H1 (cell line): ENCODE measurements at regions not wholly inside any gene's neighbourhood (a gene's known extent, or its start where the extent isn't known, plus 50 kb on each side); places are given as distances from the start of the nearest gene placed in this dataset.

Experiments used
- CTCF ChIA-PET: fragments of 300-600 bp; sonication (Branson Sonifier 250); formaldehyde crosslinking; loops from one replicate; lab custom pipeline; 2021; ENCODE audit not compliant: partially characterized antibody; lab: Charles Lee
- POLR2A ChIA-PET: fragments of 300-600 bp; sonication (Branson Sonifier 250); formaldehyde crosslinking; loops from one replicate; lab custom pipeline; 2021; ENCODE audit warnings: inconsistent platforms; ENCODE audit not compliant: partially characterized antibody; lab: Charles Lee
- DNase-seq, 2 experiments: peaks; one replicate each; pipeline versions ENCODE4 v3.0.0 to v3.0.0-alpha.2; 2010 to 2022; ENCODE audit warnings: low spot score in 2 of 2, low read depth in 1 of 2, mixed read lengths in 1 of 2
- FAIRE-seq: peaks from 2 replicates; lab custom pipeline; 2011; peaks lifted over from hg19 to GRCh38; lab: Jason Lieb, UNC
- H2AFZ ChIP-seq: 2 replicates; pipeline ENCODE4 v1.8.1; 2012; ENCODE audit warnings: low read length, inconsistent platforms
- H2AK5ac ChIP-seq: 2 replicates; pipeline ENCODE4 v1.6.1; 2013; ENCODE audit warnings: low read depth, low read length
- H2BK120ac ChIP-seq: replicated peaks from 2 replicates; pipeline ENCODE3; 2013; ENCODE audit warnings: low read depth, low read length, inconsistent platforms
- H2BK12ac ChIP-seq: 2 replicates; pipeline ENCODE4 v1.6.1; 2013; ENCODE audit warnings: low read depth, low read length
- H2BK15ac ChIP-seq: 2 replicates; pipeline ENCODE4 v1.6.1; 2013; ENCODE audit warnings: low read length
- H2BK20ac ChIP-seq: 2 replicates; pipeline ENCODE4 v1.6.1; 2013; ENCODE audit warnings: low read length
- H2BK5ac ChIP-seq: 2 replicates; pipeline ENCODE4 v1.6.1; 2013; ENCODE audit warnings: low read depth, low read length
- H3K14ac ChIP-seq: 2 replicates; pipeline ENCODE4 v1.6.1; 2013; ENCODE audit warnings: inconsistent platforms; ENCODE audit not compliant: insufficient read length
- H3K18ac ChIP-seq: 2 replicates; pipeline ENCODE4 v1.6.1; 2013; ENCODE audit warnings: low read length; ENCODE audit errors: extremely low read depth
- H3K23ac ChIP-seq: 2 replicates; pipeline ENCODE4 v1.6.1; 2013; ENCODE audit warnings: inconsistent platforms; ENCODE audit not compliant: insufficient read length
- H3K23me2 ChIP-seq: 2 replicates; pipeline ENCODE4 v1.6.1; 2013; ENCODE audit warnings: low read depth, low read length
- H3K27ac ChIP-seq: 2 replicates; pipeline ENCODE4 v1.6.1; 2011; ENCODE audit warnings: low read depth, low read length, inconsistent platforms
- H3K27me3 ChIP-seq, 4 experiments: replicated peaks in 1 of 4; 1 replicate in 1 of 4; 2 replicates in 3 of 4; pipeline versions ENCODE4 v1.6.1 to v1.8.1; 2011 to 2013; ENCODE audit warnings: low read length in 3 of 4, mild to moderate bottlenecking in 3 of 4, inconsistent platforms in 2 of 4, mixed read lengths in 2 of 4, moderate library complexity in 1 of 4; ENCODE audit not compliant: control insufficient read depth in 3 of 4, insufficient read depth in 3 of 4; ENCODE audit errors: extremely low read depth in 1 of 4
- H3K36me3 ChIP-seq, 4 experiments: 2 replicates each; pipeline versions ENCODE4 v1.6.1 to v1.8.1; 2011 to 2013; ENCODE audit warnings: mild to moderate bottlenecking in 4 of 4, low read length in 3 of 4, moderate library complexity in 2 of 4, control low read depth in 1 of 4, inconsistent platforms in 1 of 4; ENCODE audit not compliant: insufficient read depth in 4 of 4, control insufficient read depth in 2 of 4
- H3K4ac ChIP-seq: replicated peaks from 2 replicates; pipeline ENCODE3; 2013; ENCODE audit warnings: low read length, low read depth, mixed read lengths, inconsistent platforms; ENCODE audit not compliant: insufficient read length
- H3K4me1 ChIP-seq, 4 experiments: replicated peaks in 1 of 4; 1 replicate in 1 of 4; 2 replicates in 3 of 4; pipeline versions ENCODE4 v1.6.1 to v1.8.1; 2011 to 2013; ENCODE audit warnings: low read length in 3 of 4, inconsistent platforms in 2 of 4, mixed read lengths in 1 of 4; ENCODE audit not compliant: insufficient read depth in 4 of 4, control insufficient read depth in 3 of 4
- H3K4me2 ChIP-seq, 2 experiments: 2 replicates each; pipeline versions ENCODE4 v1.6.1 to v1.8.1; 2011 to 2013; ENCODE audit warnings: low read depth in 2 of 2, low read length in 2 of 2, control low read depth in 1 of 2, inconsistent platforms in 1 of 2, mild to moderate bottlenecking in 1 of 2; ENCODE audit not compliant: insufficient read depth in 1 of 2
- H3K4me3 ChIP-seq, 4 experiments: fragments of 200-600, 300-600 bp in 1 of 4; sonication (generic), shearing (Covaris generic), sonication (Bioruptor Twin) in 1 of 4; 2 replicates each; pipeline versions ENCODE4 v1.5.1 to v1.8.1; 2011 to 2016; ENCODE audit warnings: low read length in 4 of 4, low read depth in 3 of 4, control low read depth in 2 of 4, inconsistent platforms in 2 of 4, mild to moderate bottlenecking in 2 of 4, mixed read lengths in 1 of 4, moderate library complexity in 1 of 4; ENCODE audit not compliant: insufficient read depth in 2 of 4; ENCODE audit errors: extremely low read depth in 1 of 4
- H3K56ac ChIP-seq: replicated peaks from 2 replicates; pipeline ENCODE3; 2013; ENCODE audit warnings: low read depth, mild to moderate bottlenecking, mixed read lengths, low read length, inconsistent platforms; ENCODE audit not compliant: insufficient read length
- H3K79me1 ChIP-seq: 2 replicates; pipeline ENCODE4 v1.6.1; 2013; ENCODE audit warnings: low read depth, low read length, control low read depth
- H3K79me2 ChIP-seq, 2 experiments: 2 replicates each; pipeline versions ENCODE4 v1.6.1 to v1.8.1; 2012 to 2013; ENCODE audit warnings: low read length in 2 of 2, mild to moderate bottlenecking in 2 of 2, inconsistent platforms in 1 of 2; ENCODE audit not compliant: insufficient read depth in 2 of 2, control insufficient read depth in 1 of 2
- H3K9ac ChIP-seq, 4 experiments: replicated peaks in 1 of 4; 1 replicate in 1 of 4; 2 replicates in 3 of 4; pipeline versions ENCODE4 v1.6.1 to v1.8.1; 2011 to 2013; ENCODE audit warnings: low read depth in 3 of 4, low read length in 3 of 4, control low read depth in 2 of 4, mild to moderate bottlenecking in 2 of 4, moderate library complexity in 2 of 4, inconsistent platforms in 1 of 4; ENCODE audit errors: extremely low read depth in 1 of 4
- H3K9me3 ChIP-seq, 2 experiments: 2 replicates each; pipeline versions ENCODE4 v1.6.1 to v1.8.1; 2012 to 2013; ENCODE audit warnings: mild to moderate bottlenecking in 2 of 2, moderate library complexity in 2 of 2, control low read depth in 1 of 2, inconsistent platforms in 1 of 2, low read depth in 1 of 2, low read length in 1 of 2, mixed read lengths in 1 of 2; ENCODE audit not compliant: insufficient read depth in 2 of 2
- H4K20me1 ChIP-seq, 2 experiments: replicated peaks in 1 of 2; 2 replicates each; pipeline versions ENCODE3 to v1.8.1; 2011 to 2013; ENCODE audit warnings: inconsistent platforms in 2 of 2, low read length in 2 of 2, mild to moderate bottlenecking in 1 of 2; ENCODE audit not compliant: insufficient read depth in 2 of 2, control insufficient read depth in 1 of 2
- H4K5ac ChIP-seq: 2 replicates; pipeline ENCODE4 v1.6.1; 2013; ENCODE audit warnings: low read length, low read depth, mixed read lengths, inconsistent platforms; ENCODE audit not compliant: insufficient read length
- H4K8ac ChIP-seq: 2 replicates; pipeline ENCODE4 v1.8.0; 2013; ENCODE audit warnings: mild to moderate bottlenecking, moderate library complexity, low read length, inconsistent platforms; ENCODE audit not compliant: insufficient read depth; ENCODE audit errors: extremely low read depth
- H4K91ac ChIP-seq: replicated peaks from 2 replicates; pipeline ENCODE3; 2013; ENCODE audit warnings: low read length, mixed read lengths, inconsistent platforms; ENCODE audit not compliant: insufficient read length
- CREB1 ChIP-seq: IDR thresholded peaks from 2 replicates; pipeline ENCODE4 v1.6.1; 2012; ENCODE audit warnings: inconsistent platforms
- JUND ChIP-seq: IDR thresholded peaks from 2 replicates; pipeline ENCODE4 v1.6.1; 2011; ENCODE audit warnings: mild to moderate bottlenecking, improper control_type of control experiment, low read length
- PHF8 ChIP-seq: fragments of 200-600 bp; sonication (generic); conservative IDR thresholded peaks from 2 replicates; pipeline ENCODE4 v1.7.1; 2012; ENCODE audit warnings: low read depth, mild to moderate bottlenecking, inconsistent platforms, low read length, moderate library complexity
- SIX5 ChIP-seq: IDR thresholded peaks from 2 replicates; pipeline ENCODE4 v1.6.1; 2011; ENCODE audit warnings: mild to moderate bottlenecking, low read depth, low read length
- TBP ChIP-seq: IDR thresholded peaks from 2 replicates; pipeline ENCODE4 v1.6.1; 2011; ENCODE audit warnings: low read depth, low read length, improper control_type of control experiment
- YY1 ChIP-seq: IDR thresholded peaks from 2 replicates; pipeline ENCODE4 v1.6.1; 2011; ENCODE audit warnings: low read depth, mild to moderate bottlenecking, low read length
- WGBS, 2 experiments: shearing (Covaris generic) in 1 of 2; methylation state at CpG; one replicate each; pipeline versions ENCODE4 v1.1.6 to v1.1.7; 2013 to 2015; ENCODE audit warnings: low lambda C conversion rate in 2 of 2, mixed read lengths in 2 of 2, inconsistent platforms in 1 of 2, low coverage in 1 of 2, missing lambda C conversion rate in 1 of 2; ENCODE audit not compliant: insufficient replicate concordance in 2 of 2, insufficient coverage in 1 of 2, insufficient read length in 1 of 2; ENCODE audit errors: extremely low coverage in 1 of 2, missing lambda C conversion rate in 1 of 2; 5-methylcytosine and 5-hydroxymethylcytosine counted together
- TF ChIP-seq, protein P1 (sequence below): IDR thresholded peaks from 2 replicates; pipeline ENCODE4 v1.6.1; 2011; ENCODE audit warnings: low read length, improper control_type of control experiment
- TF ChIP-seq, protein P2 (sequence below): IDR thresholded peaks from 2 replicates; pipeline ENCODE4 v1.6.1; 2012; ENCODE audit warnings: inconsistent platforms

DNA sequence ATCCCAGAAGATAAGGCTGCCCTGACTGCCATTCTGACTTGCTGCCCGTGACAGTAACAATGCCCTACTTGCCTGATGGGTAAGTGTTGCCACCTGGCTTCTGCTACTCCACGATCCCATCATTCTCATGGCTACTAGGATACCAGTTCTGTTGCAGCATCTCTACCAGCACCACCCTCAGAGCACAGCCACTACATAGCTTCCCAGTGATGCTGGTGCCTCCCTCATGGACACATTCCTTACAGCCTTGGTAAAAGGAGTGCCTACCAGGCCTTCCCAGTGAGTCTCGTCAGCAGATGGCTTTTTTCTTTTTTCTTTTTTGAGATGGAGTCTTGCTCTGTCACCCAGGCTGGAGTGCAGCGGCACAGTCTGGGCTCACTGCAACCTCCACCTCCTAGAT lies 84.4 kb upstream of the CMKLR1 start:
- FAIRE-seq (no peak), DNase-seq (no peak)
- Histone ChIP-seq H3K4ac (no peak overlapping the region), H3K4me1 (peaks cover 2 to 7% (median 5%) of the 10 kb centered on the region in 4 experiments; a peak in 5 of 7 replicates), H2AFZ (no peak overlapping the region), H2BK5ac (no peak overlapping the region), H4K5ac (no peak overlapping the region), H2AK5ac (no peak overlapping the region), H3K9me3 (peaks cover 0 to 4% of the 10 kb centered on the region in 2 experiments; a peak in 1 of 4 replicates), H2BK15ac (no peak overlapping the region), H2BK120ac (no peak overlapping the region), H4K91ac (peak overlapping the region; percentile 44), H3K23ac (no peak overlapping the region), H3K14ac (peak overlapping the region; percentile 58), H3K23me2 (no peaks in the 10 kb centered on the region), H2BK12ac (no peak overlapping the region), H4K8ac (no peak overlapping the region; the same call in 1 of the 2 replicates), H2BK20ac (no peak overlapping the region), H4K20me1 (no peaks in the 10 kb centered on the region), H3K9ac (no peak overlapping the region), H3K4me2 (no peak overlapping the region), H3K56ac (no peak overlapping the region), H3K36me3 (no peaks in the 10 kb centered on the region), H3K79me2 (no peaks in the 10 kb centered on the region), H3K18ac (no peak overlapping the region), H3K79me1 (no peaks in the 10 kb centered on the region), H3K4me3 (no peak overlapping the region), H3K27me3 (no peaks in the 10 kb centered on the region), H3K27ac (no peak overlapping the region)
- ChIA-PET CTCF (interaction anchor here (1.1 to 1.4 kb wide), 2 partner anchors 34 to 41 kb away, joined by 3 to 4 read pairs; no protein-coding TSS in a partner anchor), POLR2A (no interaction called here)
- TF ChIP-seq JUND (no peak), SIX5 (no peak), PHF8 (no peak), TBP (no peak), CREB1 (no peak), YY1 (no peak)
- TF ChIP-seq, protein P1, sequence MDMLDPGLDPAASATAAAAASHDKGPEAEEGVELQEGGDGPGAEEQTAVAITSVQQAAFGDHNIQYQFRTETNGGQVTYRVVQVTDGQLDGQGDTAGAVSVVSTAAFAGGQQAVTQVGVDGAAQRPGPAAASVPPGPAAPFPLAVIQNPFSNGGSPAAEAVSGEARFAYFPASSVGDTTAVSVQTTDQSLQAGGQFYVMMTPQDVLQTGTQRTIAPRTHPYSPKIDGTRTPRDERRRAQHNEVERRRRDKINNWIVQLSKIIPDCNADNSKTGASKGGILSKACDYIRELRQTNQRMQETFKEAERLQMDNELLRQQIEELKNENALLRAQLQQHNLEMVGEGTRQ, result no peak
- TF ChIP-seq, protein P2, sequence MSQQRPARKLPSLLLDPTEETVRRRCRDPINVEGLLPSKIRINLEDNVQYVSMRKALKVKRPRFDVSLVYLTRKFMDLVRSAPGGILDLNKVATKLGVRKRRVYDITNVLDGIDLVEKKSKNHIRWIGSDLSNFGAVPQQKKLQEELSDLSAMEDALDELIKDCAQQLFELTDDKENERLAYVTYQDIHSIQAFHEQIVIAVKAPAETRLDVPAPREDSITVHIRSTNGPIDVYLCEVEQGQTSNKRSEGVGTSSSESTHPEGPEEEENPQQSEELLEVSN, result no peak
- 89% methylated on average over 4 of the region's 4 CpGs; no CpG with 5 or more reads in 1 of the 2 experiments for WGBS, 2 experiments
